UCSD-AML1 (cell line): ENCODE measurements at regions not wholly inside any gene's neighbourhood (a gene's known extent, or its start where the extent isn't known, plus 50 kb on each side); places are given as distances from the start of the nearest gene placed in this dataset.
A peak's percentile ranks its signal among the peaks of the same experiment; 100 is the strongest.

Experiments used
- DNase-seq: peaks from one replicate; lab custom pipeline; 2025; ENCODE audit not compliant: unreplicated experiment; lab: John Stamatoyannopoulos, UW

DNA sequence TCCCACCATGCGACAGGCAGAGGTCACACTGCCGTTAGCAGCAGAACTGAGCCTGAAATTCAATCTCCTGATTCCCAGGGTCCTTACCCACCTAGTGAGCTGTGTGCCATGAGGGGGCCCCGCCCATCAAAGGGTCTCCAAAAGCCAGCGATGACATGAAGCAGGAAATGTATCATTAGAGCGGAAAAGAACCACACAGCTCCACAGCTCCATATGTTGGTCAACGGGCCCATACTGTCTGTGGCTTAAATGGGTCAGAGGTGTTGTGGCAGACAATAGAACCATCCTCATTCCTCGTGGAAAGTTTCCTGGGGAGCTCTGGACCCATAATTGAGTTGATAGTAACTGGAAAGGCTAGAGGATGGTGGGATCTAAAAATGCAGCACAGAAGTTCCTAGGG, 68.1 kb upstream of the PODXL start:
- no peak for DNase-seq

DNA sequence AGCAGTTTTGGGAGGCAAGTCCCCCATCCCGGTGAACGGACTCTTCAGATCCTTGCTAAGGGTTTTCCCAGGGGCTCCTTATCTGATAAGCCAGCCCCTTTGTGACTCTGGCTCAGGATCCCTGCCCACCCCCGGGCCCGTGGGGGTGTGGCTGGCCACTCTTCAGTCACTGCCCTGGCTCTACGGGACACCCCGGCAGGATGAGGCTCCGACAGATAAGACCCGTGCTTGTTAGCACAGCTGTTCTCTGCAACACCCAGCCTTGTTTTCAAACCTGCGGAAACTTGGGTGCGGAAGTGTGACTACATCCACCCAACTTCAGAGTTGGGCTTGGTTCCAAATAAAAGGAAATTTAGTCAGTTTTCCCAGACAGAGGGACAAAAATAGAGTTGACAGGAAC, 66.7 kb upstream of the PODXL start:
- no peak for DNase-seq

DNA sequence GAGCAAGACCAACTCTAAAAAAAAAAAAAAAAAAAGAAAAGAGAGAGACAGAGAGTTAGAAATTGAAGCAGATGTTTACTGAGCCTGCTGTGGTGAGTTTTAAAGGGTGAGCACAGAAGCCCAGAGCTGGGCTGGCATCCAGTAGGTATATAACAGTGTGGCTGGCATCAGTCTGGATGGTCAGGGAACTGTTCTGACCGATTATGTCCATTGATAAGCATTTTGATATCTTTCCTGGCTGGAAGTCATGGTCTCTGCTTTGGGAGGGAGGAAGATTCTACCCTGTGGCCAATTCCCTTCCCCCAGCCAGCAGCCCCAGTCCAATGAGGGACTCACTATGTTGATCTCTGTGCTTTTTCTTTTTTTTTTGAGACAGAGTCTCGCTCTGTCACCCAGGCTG, 65.2 kb upstream of the PODXL start:
- no peak for DNase-seq

DNA sequence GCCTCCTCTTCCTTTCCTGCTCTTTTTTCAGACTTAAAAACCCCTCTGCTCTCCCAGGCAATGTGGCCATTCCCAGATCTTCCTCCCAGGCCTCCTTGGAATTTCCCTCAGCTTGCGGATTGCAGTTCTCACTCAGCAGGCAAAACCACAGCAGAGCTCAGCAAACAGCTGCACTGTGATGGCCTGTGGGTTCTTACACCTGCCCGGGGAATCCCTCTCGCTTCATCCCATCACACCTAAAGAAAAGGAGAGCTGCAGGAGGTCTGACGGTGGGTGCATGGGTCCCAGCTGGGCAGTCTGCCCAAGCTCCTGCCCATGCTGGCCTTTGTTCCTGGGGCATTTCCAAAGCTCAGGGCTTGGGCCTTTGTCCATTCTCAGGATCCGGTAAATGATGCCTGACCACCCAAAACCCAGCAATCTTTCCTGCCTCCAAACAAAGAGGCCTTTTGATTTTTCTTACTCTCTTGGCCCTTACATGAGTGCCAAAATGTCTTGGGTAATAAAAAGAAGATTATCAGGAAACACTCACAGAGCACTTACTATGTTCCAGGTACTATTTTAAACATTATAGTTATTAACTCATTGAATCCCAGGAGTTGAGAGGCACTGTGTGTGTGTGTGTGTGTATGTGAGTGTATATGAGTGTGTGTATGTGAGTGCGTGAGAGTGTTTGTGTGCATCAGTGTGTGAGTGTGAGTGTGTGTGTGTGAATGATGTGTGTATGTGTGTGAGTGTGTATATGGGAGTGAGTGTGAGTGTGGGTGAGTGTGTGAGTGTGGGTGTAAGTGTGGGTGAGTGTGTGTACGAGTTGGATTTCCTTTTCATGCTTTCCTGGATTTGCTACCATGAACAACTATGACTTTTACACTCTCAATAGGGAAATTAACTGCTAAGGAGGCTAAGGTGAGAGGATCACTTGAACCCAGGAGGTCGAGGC, 64.5 kb upstream of the PODXL start:
- no peak for DNase-seq

DNA sequence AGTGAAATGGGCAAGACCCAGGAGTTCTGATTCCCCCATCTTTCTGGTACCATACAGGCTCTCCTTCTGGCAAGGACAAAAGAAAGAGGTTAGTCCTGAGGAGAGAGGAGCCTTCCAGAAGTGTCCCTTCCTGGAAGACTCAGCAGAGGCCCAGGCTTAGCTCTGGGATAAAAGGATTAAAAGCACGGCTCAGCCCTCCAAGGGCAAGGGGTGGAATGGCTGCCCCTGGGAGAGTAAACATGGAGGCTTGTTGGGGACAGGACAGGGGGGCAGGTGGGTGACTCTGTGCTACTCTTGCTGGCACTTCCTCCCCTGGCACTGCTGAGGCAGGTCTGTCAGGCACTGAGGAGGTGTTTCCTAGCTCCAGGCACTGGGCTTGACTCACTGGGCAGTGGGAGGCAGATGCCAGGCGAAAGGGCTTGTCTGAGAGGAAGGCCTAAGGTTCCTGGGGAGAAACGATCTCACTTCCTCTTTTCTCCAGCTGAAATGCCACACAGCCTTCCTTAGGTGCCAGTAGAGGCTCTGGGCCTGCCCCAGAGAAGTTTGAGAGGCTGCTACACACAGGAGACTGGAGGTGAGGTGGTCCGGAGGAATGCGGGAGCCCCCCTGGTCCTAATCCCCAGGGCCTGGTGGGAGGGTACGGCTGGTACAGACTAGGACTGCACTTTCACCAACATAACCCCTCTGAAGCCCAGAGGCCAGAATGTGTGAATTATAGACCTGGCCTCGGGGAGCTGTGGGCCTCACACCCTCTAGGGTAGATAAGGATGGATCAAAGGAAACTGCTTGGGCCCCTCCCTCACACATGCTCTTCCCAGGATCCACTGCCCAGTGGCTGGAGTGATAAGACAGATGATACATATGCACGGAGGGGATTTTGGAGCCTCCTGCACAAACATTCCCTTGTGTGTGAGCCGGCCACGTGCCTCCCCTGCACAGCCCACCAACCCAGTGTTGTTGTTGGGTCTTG, 63.2 kb upstream of the PODXL start:
- peak; percentile 20 for DNase-seq

DNA sequence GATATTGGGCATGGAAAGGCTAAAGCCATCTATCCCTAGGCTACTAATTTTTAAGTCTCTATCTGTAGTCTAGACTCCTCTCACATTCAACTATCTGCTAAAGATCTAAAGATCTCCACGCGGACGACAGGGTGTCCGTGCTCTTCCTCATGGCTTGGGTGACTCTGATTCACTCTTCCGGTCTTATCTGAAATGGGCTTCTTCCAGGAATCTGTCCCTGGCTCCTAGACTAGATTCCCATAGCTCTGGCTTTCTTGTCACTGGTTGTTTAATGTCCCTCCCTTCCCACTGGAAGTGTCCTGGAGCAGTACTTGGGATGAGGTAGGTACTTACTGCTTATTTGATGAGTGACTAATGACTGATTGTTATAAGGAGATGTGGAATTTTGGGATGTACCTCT, 62.0 kb upstream of the PODXL start:
- no peak for DNase-seq

DNA sequence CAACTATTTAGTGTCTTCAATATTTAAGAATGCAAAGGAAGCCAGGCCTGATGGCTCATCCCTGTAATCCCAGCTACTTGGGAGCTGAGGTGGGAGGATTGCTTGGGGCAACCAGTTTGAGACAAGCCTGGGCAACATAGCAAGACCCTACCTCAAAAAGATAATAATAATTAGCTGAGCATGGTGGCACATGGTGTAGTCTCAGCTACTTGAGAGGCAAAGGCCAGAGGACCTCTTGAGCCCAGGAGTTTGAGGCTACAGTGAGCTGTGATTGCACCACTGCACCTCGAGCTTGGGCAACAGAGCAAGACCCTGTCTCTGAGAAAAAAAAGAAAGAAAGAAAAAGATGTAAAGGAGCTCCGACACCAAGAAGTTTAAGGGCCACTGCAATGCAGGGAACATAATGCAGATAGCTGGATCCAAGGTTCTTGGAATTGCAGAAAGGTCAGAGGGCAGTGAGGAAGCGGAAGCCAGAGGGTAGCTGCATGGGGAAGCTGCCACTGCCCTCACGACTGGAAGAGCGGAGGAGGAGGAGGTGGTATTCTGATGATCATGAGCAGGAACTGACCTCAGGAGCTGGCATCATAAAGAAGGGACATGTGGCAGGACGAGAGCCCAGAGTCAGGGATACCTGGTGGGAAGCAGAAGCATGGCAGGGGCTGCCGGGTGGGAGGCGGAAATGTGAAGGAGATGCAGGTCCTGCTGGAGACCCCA, 60.2 kb upstream of the PODXL start:
- DNase-seq = no peak

DNA sequence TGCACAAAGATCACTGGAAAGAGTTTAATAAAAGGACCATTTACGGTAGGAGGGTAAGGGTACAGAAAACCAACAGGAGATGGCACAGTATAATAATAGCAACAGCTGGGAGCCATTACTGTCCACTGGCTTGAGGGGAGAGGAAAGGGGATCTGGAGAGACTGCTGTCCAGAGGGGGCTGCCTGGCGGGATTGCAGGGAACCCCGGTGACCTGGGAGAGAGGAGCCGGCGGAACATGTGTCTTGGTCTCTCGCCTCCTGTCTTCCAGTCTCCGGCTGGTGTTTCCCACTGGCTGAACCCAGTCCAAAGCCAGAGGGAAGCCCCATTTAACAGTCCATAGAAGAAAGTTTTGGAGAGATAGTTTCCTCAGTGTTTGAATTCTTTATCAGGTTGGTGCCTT, 57.5 kb upstream of the PODXL start:
- no peak for DNase-seq

DNA sequence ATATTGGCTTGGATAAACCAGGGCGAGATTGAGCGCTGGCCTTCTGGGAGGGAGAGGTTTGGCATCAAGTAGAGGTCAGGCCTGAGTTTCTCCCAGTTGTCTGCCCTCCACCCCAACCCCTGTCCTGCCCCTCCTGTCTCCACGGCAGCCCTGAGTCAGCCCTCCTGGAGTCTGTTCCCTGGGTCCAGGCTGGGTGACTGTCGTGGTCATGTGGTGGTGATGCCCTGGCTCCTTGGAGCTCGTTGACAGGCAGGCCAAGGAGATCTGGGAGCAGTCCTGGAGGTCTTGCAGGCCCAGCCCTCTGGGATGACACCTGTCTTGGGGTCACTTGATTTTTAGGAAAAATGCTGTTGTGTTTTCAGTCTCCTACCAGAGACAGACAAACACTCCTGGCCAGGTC, 53.6 kb upstream of the PODXL start:
- DNase-seq = no peak

DNA sequence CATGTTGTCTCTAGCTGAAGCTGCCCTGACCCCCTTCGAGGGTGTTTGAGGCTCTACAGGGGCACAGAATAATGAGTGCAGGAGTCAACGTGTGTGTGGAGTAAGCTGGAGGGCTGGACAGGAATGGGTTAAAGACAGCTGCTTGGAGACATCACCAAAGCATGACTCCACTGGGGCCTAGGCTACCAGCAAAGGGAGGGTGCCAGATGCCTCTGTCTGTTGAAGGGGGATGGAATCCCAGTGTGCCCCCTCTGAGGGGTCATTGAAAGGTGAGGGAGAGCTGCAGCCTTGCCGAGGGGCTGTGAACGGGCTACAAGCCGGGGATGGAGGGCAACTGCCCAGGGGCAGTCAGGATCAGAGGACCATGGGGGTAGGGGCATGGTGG, 51.7 kb upstream of the PODXL start:
- DNase-seq = no peak

DNA sequence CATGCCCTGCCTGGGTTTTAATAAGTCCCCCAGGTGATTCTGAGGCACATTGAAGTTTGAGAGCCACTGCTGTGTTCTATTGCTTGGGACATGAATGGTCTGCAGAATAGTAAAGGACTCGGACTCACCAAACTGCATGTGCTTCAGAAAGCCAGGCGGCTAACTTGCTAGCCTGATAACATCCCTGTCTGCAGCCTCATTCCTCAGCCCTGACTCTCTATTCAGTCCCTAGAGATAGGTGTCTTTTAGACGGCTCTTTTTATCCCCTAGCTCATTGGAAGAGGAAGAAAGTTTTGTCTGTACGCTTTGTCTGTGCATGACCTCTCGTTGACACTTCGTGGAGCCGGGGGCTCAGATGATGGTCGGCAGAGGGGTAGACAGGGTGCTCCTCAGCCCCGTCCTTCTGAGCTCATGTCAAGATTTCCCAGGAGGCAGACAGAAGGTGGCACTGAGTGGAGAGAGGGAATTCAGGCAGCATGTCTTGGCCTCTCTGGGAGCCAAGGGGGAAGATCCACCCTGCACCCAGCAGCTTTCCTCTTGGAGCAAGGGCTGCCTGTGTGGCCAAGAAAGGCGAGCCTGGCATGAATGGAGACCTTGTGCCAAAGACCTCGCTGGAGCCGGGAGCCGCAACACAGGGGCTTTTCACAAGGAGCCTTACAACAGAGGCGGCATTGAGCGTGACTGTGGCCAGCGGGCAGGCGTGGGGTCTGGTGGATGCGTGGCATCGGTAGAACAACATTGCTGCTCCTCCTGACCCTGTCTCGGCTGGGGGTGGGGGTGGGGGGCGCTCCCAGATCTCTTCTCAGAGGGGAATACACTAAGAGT, 51.1 kb upstream of the PODXL start:
- DNase-seq = no peak

DNA sequence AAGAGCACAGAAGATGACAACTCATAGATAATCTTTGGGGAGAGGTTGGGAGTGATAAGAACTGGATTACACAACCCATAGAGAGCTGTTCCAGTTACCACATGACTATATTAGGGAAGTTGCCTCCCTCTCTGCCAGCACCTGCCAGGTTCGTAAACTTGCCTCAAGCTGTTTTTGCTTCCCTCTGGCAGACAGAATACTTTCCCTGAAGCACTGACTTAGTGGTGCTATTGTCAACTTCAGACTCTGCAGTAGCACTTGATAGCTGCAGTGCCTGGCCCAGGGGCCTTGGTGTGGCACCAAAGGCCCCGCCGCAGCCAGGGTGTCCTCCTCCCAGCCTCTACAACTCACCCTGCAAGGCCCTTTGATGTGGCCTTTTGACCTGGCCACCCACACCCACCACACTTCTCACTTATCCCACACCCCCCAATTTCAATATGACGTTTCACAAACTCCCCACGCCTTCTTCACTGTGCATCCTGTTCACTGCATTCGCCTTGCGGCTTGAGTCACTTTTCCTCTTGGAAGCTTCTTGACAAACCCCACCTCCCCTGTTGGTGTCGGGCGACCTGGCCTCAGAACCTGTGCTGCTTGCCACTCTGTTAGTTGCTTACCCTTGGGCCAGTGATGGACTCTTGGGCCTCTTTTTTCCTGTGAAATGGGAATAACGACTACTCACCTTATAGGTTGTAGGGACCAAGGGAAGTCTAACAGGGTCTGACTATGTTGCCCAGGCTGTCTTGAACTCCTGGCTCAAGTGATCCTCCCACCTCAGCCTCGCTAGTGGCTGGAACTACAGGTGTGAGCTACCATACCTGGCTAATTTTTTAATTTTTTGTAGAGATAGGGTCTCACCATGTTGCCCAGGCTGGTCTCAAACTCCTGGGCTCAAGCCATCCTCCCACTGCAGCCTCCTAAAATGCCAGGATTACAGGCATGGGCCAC, 50.2 kb upstream of the PODXL start:
- no peak for DNase-seq
